ENCODE measurements at regions not wholly inside any gene's neighbourhood (a gene's known extent, or its start where the extent isn't known, plus 50 kb on each side); places are given as distances from the start of the nearest gene placed in this dataset.

- Mint-ChIP-seq H3K4me1 (no peaks in the 10 kb centered on the region), H3K27ac (no peak overlapping the region), H3K4me3 (peak overlapping the region; percentile 37), H3K36me3 (no peaks in the 10 kb centered on the region), H3K9me3 (peaks cover 4% of the 10 kb centered on the region; the same call in 1 of the 2 replicates), H3K27me3 (ENCODE audit: low read depth) (no peaks in the 10 kb centered on the region; the same call in 1 of the 2 replicates)
- CTCF ChIA-PET, result interaction anchor here (0.6 kb wide), 1 partner anchor 10 kb away, joined by 3 read pairs; no protein-coding TSS in a partner anchor
- POLR2A ChIA-PET, result no interaction called here
- ATAC-seq (peak; percentile 64), DNase-seq (ENCODE audit: low spot score) (peak; percentile 38)
- TF ChIP-seq, protein P1, sequence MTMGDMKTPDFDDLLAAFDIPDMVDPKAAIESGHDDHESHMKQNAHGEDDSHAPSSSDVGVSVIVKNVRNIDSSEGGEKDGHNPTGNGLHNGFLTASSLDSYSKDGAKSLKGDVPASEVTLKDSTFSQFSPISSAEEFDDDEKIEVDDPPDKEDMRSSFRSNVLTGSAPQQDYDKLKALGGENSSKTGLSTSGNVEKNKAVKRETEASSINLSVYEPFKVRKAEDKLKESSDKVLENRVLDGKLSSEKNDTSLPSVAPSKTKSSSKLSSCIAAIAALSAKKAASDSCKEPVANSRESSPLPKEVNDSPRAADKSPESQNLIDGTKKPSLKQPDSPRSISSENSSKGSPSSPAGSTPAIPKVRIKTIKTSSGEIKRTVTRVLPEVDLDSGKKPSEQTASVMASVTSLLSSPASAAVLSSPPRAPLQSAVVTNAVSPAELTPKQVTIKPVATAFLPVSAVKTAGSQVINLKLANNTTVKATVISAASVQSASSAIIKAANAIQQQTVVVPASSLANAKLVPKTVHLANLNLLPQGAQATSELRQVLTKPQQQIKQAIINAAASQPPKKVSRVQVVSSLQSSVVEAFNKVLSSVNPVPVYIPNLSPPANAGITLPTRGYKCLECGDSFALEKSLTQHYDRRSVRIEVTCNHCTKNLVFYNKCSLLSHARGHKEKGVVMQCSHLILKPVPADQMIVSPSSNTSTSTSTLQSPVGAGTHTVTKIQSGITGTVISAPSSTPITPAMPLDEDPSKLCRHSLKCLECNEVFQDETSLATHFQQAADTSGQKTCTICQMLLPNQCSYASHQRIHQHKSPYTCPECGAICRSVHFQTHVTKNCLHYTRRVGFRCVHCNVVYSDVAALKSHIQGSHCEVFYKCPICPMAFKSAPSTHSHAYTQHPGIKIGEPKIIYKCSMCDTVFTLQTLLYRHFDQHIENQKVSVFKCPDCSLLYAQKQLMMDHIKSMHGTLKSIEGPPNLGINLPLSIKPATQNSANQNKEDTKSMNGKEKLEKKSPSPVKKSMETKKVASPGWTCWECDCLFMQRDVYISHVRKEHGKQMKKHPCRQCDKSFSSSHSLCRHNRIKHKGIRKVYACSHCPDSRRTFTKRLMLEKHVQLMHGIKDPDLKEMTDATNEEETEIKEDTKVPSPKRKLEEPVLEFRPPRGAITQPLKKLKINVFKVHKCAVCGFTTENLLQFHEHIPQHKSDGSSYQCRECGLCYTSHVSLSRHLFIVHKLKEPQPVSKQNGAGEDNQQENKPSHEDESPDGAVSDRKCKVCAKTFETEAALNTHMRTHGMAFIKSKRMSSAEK (CRISPR knock-in tag; IDR thresholded peaks at IDR 0.05; ENCODE audit: borderline replicate concordance), result no peak
- no peak for TF ChIP-seq CTCF (IDR thresholded peaks at IDR 0.05)
- no peak for TF ChIP-seq PRDM15 (CRISPR knock-in tag; IDR thresholded peaks at IDR 0.05)
- TF ChIP-seq ARID4B (CRISPR knock-in tag; IDR thresholded peaks at IDR 0.05; ENCODE audit: borderline replicate concordance), result no peak
- no peak for TF ChIP-seq NR3C1 (CRISPR knock-in tag; conservative IDR thresholded peaks at IDR 0.05; ENCODE audit: low read depth)
- no peak for TF ChIP-seq SMAD4 (CRISPR knock-in tag; IDR thresholded peaks at IDR 0.05)
- no peak for TF ChIP-seq ATF1 (CRISPR knock-in tag; IDR thresholded peaks at IDR 0.05)
- TF ChIP-seq ZNF671 (CRISPR knock-in tag; IDR thresholded peaks at IDR 0.05), result no peak
- TF ChIP-seq CREM (CRISPR knock-in tag; IDR thresholded peaks at IDR 0.05), result no peak
- no peak for TF ChIP-seq PREB (CRISPR knock-in tag; IDR thresholded peaks at IDR 0.05; ENCODE audit: borderline replicate concordance)
- TF ChIP-seq MXD4 (CRISPR knock-in tag; IDR thresholded peaks at IDR 0.05; ENCODE audit: borderline replicate concordance), result no peak
- no peak for TF ChIP-seq E2F5 (CRISPR knock-in tag; IDR thresholded peaks at IDR 0.05)
- TF ChIP-seq CBFB (CRISPR knock-in tag; IDR thresholded peaks at IDR 0.05; ENCODE audit: low read depth), result no peak
- TF ChIP-seq MYBL2 (CRISPR knock-in tag; IDR thresholded peaks at IDR 0.05), result no peak
These were observed 297.9 kb upstream of the RIMS1 start for GRCh38 chr6:71588490-71588889.
